HCT116 (cell line): ENCODE measurements at regions not wholly inside any gene's neighbourhood (a gene's known extent, or its start where the extent isn't known, plus 50 kb on each side); places are given as distances from the start of the nearest gene placed in this dataset.

Source experiments
- CTCF ChIP-seq, 3 experiments: fragments of 200-600 bp in 1 of 3; sonication (generic) in 1 of 3; IDR thresholded peaks in 2 of 3; conservative IDR thresholded peaks in 1 of 3; 2 replicates each; pipeline ENCODE4 v1.5.1; 2012 to 2017; ENCODE audit warnings: low read depth in 2 of 3, low read length in 2 of 3, antibody characterized with exemption in 1 of 3, borderline replicate concordance in 1 of 3, control low read depth in 1 of 3, mild to moderate bottlenecking in 1 of 3, mixed read lengths in 1 of 3, mixed run types in 1 of 3, moderate library complexity in 1 of 3; ENCODE audit not compliant: insufficient read depth in 1 of 3
- POLR2A ChIP-seq: IDR thresholded peaks from 2 replicates; pipeline ENCODE4 v1.7.0; 2011; ENCODE audit warnings: borderline replicate concordance; ENCODE audit not compliant: insufficient read depth, insufficient read length; ENCODE audit errors: extremely low read depth
- POLR2AphosphoS5 ChIP-seq: IDR thresholded peaks from 2 replicates; pipeline ENCODE4 v1.6.1; 2011; ENCODE audit warnings: mild to moderate bottlenecking, low read depth, low read length, moderate library complexity
- SP1 ChIP-seq: IDR thresholded peaks from 2 replicates; pipeline ENCODE4 v1.6.1; 2012; ENCODE audit warnings: low read depth
- TCF7L2 ChIP-seq: IDR thresholded peaks from 2 replicates; pipeline ENCODE4 v1.7.0; 2011; ENCODE audit warnings: borderline replicate concordance, inconsistent platforms; ENCODE audit not compliant: insufficient read depth, insufficient read length; ENCODE audit errors: extremely low read depth
- ZBTB33 ChIP-seq: IDR thresholded peaks from 2 replicates; pipeline ENCODE4 v1.6.1; 2011; ENCODE audit warnings: mild to moderate bottlenecking, low read length, moderate library complexity; ENCODE audit not compliant: insufficient replicate concordance; ENCODE audit errors: extremely low read depth
- TF ChIP-seq, protein P1 (sequence below): IDR thresholded peaks from 2 replicates; pipeline ENCODE4 v1.6.1; 2012; ENCODE audit warnings: low read depth

DNA sequence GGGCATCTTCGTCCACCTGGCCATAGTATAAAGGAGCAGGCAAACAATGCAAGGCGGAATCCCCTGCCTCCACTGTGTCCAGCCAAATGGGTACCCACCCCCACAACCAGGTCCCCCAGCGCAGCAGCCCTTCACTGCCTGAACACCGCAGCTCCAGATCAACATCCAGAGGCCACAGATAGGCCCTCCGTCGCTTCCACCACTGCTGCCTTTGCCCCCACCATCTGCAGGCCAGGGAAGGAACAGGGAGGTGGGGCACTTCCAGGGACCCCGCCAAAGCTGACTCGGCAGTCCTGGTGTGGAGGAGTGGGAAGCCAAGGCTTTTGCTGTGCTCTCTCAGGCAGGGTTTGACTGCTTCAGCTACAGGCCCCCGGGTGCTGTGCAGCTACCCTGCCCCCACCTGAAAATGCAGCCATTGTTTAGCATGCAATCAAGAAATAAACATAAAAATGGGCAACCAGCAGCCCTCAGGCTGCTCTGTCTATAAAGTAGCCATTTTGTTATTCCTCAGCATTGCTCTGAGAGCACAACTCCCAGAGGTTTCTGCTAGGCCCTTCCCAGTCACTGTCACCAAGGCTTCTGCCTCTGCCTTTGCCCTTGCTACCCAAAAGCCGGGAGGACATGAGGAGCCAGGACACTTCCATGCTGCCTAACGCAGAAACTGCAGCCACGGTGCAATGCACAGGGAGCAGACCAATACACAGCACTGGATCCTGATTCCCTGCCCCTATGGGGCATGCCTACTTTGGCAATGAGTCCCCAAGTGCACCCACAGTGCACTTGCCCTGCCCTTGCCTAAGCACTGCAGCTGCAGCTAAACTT lies 733.2 kb upstream of the KLHL1 start:
- TF ChIP-seq TCF7L2 = no peak
- TF ChIP-seq CTCF (IDR thresholded peaks at IDR 0.05 in 2 of 3, conservative IDR thresholded peaks at IDR 0.05 in 1 of 3; ENCODE audit: borderline replicate concordance in 1 of 3, insufficient read depth in 1 of 3, low read depth in 2 of 3, low read length in 2 of 3) = no peak
- TF ChIP-seq POLR2A = no peak
- TF ChIP-seq ZBTB33 = no peak
- no peak for TF ChIP-seq SP1
- TF ChIP-seq, protein P1, sequence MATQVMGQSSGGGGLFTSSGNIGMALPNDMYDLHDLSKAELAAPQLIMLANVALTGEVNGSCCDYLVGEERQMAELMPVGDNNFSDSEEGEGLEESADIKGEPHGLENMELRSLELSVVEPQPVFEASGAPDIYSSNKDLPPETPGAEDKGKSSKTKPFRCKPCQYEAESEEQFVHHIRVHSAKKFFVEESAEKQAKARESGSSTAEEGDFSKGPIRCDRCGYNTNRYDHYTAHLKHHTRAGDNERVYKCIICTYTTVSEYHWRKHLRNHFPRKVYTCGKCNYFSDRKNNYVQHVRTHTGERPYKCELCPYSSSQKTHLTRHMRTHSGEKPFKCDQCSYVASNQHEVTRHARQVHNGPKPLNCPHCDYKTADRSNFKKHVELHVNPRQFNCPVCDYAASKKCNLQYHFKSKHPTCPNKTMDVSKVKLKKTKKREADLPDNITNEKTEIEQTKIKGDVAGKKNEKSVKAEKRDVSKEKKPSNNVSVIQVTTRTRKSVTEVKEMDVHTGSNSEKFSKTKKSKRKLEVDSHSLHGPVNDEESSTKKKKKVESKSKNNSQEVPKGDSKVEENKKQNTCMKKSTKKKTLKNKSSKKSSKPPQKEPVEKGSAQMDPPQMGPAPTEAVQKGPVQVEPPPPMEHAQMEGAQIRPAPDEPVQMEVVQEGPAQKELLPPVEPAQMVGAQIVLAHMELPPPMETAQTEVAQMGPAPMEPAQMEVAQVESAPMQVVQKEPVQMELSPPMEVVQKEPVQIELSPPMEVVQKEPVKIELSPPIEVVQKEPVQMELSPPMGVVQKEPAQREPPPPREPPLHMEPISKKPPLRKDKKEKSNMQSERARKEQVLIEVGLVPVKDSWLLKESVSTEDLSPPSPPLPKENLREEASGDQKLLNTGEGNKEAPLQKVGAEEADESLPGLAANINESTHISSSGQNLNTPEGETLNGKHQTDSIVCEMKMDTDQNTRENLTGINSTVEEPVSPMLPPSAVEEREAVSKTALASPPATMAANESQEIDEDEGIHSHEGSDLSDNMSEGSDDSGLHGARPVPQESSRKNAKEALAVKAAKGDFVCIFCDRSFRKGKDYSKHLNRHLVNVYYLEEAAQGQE = no peak
- no peak for TF ChIP-seq POLR2AphosphoS5
